ENCODE measurements at regions not wholly inside any gene's neighbourhood (a gene's known extent, or its start where the extent isn't known, plus 50 kb on each side); places are given as distances from the start of the nearest gene placed in this dataset.

DNA sequence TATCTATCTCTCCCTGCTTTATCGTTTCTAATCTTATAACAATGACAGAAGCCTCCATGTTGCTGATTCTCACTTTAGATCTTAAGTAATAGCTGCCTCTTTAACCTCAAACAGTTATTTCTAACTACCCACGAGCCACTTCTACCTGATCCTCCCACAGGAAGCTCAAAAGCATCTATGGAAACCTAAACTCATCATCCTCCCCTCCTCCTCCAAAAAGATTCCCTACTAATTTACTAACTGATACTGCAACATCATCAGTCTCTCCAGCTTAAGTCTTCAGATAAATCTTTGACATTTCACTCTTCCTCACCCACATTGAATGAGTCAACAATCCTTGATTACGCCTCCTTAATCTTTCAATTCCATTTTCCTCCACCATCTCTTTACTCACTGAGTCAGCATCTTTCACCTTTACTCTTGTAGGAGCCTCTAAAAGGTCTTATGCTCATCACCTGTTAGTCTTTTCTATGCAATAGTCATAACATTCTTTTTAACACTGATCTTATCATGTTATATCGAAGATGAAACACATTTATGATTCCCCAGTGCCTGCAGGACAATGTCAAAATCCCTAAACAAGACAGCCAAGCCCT, 526.7 kb upstream of the CDH4 start:
- TF ChIP-seq, protein P1, sequence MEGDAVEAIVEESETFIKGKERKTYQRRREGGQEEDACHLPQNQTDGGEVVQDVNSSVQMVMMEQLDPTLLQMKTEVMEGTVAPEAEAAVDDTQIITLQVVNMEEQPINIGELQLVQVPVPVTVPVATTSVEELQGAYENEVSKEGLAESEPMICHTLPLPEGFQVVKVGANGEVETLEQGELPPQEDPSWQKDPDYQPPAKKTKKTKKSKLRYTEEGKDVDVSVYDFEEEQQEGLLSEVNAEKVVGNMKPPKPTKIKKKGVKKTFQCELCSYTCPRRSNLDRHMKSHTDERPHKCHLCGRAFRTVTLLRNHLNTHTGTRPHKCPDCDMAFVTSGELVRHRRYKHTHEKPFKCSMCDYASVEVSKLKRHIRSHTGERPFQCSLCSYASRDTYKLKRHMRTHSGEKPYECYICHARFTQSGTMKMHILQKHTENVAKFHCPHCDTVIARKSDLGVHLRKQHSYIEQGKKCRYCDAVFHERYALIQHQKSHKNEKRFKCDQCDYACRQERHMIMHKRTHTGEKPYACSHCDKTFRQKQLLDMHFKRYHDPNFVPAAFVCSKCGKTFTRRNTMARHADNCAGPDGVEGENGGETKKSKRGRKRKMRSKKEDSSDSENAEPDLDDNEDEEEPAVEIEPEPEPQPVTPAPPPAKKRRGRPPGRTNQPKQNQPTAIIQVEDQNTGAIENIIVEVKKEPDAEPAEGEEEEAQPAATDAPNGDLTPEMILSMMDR (IDR thresholded peaks at IDR 0.05): no peak
- no peaks in the 10 kb centered on the region for H3K36me3 ChIP-seq
- H3K27ac ChIP-seq: no peak overlapping the region
- H3K9me3 ChIP-seq: no peaks in the 10 kb centered on the region
- H3K27me3 ChIP-seq: no peaks in the 10 kb centered on the region
- no peak for DNase-seq (ENCODE audit: low spot score in 2 of 2)
- no peaks in the 10 kb centered on the region for H3K4me1 ChIP-seq
- no peak overlapping the region for H3K4me3 ChIP-seq
- intact Hi-C loops (cut with DNase I): no loop called here

DNA sequence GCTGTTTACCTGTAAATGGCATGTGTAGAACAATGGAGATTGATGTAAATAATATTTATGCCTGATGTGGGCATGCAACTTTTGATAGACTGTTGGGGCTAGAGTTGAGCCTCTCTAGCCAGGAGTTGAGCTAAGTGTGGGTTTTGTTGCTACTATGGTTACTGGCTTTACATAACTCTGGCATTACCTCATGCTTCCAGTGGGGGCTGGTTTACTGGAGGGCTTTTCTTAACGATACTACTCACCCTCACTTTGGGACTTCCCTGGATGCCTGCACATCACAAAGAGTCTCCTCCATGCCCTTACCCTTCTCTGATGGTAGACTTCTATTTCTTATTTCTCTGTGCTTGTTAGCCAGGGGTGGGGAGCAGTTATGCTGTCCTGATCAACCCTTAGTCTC, 524.6 kb upstream of the CDH4 start:
- intact Hi-C loops (cut with DNase I): no loop called here
- Histone ChIP-seq H3K4me1 (no peaks in the 10 kb centered on the region), H3K4me3 (no peak overlapping the region), H3K27me3 (no peaks in the 10 kb centered on the region), H3K9me3 (no peaks in the 10 kb centered on the region), H3K27ac (no peak overlapping the region), H3K36me3 (no peaks in the 10 kb centered on the region)
- no peak for DNase-seq (ENCODE audit: low spot score in 2 of 2)
- TF ChIP-seq, protein P1 (IDR thresholded peaks at IDR 0.05): no peak

- intact Hi-C loops (cut with DNase I): no loop called here
These were observed 523.4 kb upstream of the CDH4 start for GRCh38 chr20:60728705-60729104.

DNA sequence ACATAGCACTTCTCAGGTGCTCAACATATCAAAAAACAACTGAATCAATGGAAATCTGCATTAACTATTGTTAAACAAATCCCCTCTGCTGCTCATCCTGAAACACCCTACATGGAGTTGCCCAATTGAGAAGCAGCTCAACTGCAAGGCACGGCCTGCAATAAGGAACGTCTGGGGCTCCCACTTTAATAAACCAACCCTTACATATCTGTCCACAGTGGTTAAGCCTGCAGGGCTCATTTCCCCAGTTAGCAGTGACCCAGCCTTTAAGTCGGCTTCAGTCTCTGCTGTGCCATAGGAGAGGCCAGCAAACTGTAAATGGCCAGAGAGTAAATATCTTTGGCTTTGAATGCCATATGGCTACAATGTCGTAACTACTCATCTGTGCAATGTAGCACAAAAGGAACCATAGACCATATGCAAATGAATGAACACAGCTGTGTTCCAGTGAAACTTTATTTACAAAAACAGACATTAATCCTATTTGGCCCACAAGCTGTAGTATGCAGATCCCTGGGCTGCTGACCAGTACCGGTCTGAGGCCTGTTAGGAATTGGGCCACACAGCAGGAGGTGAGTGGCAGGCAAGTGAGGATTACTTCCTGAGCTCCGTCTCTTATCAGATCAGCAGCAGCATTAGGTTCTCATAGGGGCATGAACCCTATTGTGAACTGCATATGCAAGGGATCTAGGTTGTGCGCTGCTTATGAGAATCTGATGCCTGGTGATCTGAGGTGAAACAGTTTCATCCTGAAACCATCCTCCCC, 522.7 kb upstream of the CDH4 start:
- H3K4me1 ChIP-seq: no peaks in the 10 kb centered on the region
- no peak overlapping the region for H3K27ac ChIP-seq
- no peak overlapping the region for H3K4me3 ChIP-seq
- TF ChIP-seq, protein P1 (IDR thresholded peaks at IDR 0.05): no peak
- H3K27me3 ChIP-seq: no peaks in the 10 kb centered on the region
- H3K9me3 ChIP-seq: no peaks in the 10 kb centered on the region
- intact Hi-C loops (cut with DNase I): no loop called here
- no peak for DNase-seq (ENCODE audit: low spot score in 2 of 2)
- no peaks in the 10 kb centered on the region for H3K36me3 ChIP-seq

More at GRCh38 chr20:60728705-60729104, 523.4 kb upstream of the CDH4 start:
- DNase-seq (ENCODE audit: low spot score in 2 of 2): no peak
- H3K4me3 ChIP-seq: no peak overlapping the region
- H3K4me1 ChIP-seq: no peaks in the 10 kb centered on the region
- H3K27me3 ChIP-seq: no peaks in the 10 kb centered on the region
- H3K27ac ChIP-seq: no peak overlapping the region
- no peaks in the 10 kb centered on the region for H3K36me3 ChIP-seq
- TF ChIP-seq, protein P1 (IDR thresholded peaks at IDR 0.05): no peak
- H3K9me3 ChIP-seq: no peaks in the 10 kb centered on the region

GRCh38 chr20:60732322-60732721, 519.7 kb upstream of the CDH4 start:
- Histone ChIP-seq H3K9me3 (no peaks in the 10 kb centered on the region), H3K36me3 (no peaks in the 10 kb centered on the region), H3K4me1 (no peaks in the 10 kb centered on the region), H3K27me3 (no peaks in the 10 kb centered on the region), H3K4me3 (no peak overlapping the region), H3K27ac (no peak overlapping the region)
- DNase-seq (ENCODE audit: low spot score in 2 of 2): no peak
- TF ChIP-seq, protein P1 (IDR thresholded peaks at IDR 0.05): no peak
- intact Hi-C loops (cut with DNase I): no loop called here

Data from ascending aorta (tissue), 2 donors.